GM12892 (cell line): ENCODE measurements at regions not wholly inside any gene's neighbourhood (a gene's known extent, or its start where the extent isn't known, plus 50 kb on each side); places are given as distances from the start of the nearest gene placed in this dataset.

Experiments
- POLR2A ChIP-seq: IDR thresholded peaks from 2 replicates; pipeline ENCODE4 v1.6.1; 2011; ENCODE audit warnings: low read depth, low read length, control low read depth
- POLR2AphosphoS5 ChIP-seq: IDR thresholded peaks from 2 replicates; pipeline ENCODE4 v1.6.1; 2011; ENCODE audit warnings: low read depth, low read length, control low read depth

DNA sequence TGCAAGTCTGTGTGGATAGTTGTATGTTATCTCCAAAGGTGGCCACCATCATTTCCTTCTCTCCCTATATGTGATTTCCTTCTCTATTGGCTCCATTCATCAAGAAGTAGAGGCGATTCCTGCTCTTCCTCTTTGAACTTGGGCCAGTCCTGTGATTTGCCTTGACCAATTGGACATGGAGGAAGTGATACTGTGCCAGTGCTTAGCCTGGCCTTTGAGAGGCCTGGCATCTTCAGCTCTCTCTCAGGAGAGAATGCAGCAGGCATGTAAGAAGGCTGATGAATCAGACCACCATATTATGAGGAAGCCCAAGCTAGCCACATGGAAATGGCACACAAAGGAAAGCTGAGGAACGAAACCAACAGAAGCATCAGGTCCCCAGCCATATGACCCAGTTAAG lies 195.0 kb upstream of the SVIL start:
- no peak for TF ChIP-seq POLR2AphosphoS5
- no peak for TF ChIP-seq POLR2A
